NCI-H1436 treated with DMSO at 0.1 percent for 48 hours (cell line): ENCODE measurements at regions not wholly inside any gene's neighbourhood (a gene's known extent, or its start where the extent isn't known, plus 50 kb on each side); places are given as distances from the start of the nearest gene placed in this dataset.

Experiments
- DNase-seq: peaks from one replicate; lab custom pipeline; 2025; lab: John Stamatoyannopoulos, UW

DNA sequence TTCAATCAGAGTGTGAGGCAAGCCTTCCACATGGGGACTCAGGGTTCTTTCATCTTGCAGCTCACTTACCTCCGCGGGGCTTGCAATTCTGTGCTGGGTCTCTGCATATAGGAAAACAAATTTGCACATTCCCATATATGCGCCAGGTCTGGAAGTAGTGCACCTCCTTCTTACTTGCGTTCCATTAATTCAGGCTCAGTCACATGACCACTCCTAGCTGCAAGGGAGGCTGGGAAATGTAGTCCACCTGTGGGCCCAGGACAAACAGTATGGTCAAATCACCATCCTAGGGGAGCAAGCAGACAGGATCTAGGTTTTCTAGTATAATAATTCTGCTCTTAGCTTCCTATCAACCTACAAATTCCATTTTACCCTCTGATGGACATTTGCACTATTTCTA is 160.4 kb downstream of the AACS start:
- DNase-seq: no peak

DNA sequence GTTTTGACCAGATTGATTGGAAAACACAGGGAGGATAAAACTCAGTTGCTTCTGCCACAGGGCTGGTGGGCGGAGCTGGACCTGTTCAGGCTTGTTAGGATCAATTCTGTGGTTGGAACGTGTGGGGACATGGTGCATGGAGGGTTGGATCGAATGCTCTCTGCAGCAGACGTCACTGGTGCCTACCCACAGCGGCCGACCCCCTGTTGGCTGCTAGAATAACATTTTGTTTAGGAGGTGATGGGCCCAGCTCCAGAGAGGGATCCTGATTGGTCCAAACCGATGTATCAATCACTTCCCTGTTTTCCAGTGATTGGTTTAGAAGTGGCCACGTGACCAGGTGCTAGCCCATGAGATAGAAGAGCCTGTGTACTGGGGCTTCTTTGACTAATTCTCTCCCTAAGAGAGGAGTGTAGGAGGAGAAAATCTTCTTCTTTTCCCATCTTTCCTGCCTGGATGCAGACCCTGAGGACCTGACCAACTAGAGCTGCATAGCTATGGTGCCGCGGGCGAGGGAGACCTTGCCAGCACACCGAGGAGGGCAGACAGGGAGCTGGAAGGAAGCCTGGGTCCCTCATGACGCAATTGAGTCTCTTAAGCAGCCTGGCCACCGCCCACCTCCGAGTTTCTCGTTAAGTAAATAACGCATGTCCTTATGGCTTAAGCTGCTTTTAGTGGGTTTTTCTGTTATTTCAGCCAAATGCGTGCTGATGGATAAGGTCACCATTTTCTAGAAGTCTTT is 163.5 kb downstream of the AACS start:
- no peak for DNase-seq

DNA sequence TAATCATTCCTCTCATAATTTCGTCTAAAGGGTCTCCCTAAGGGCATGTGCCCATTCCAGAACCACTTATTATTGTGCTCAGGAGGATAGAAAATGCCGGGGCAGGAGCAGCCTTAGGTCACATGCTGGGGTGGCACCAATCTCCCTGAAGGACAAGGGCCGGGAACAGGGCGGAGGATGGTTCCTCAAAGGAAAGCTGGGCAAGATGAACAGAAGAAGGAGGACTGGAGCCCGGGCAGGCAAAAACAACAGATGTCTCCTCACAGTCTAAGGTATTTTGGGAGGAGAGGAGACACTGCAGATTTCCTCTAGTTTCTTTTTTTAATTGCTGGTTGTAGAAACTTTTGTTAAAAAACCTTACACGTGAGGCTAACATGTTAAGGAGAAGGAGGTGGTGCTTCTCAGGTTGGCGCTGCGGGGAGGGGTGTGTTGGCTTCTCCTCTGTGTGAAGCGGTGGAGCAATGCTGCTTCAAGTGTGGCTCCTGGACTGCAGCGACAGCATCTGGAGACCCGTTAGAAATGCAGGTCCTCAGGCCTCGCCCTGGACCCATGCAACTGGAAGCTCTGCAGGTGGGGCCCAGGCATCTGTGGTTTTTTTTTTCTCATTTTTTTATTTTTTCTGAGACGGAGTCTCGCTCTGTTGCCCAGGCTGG is 164.8 kb downstream of the AACS start:
- DNase-seq: no peak

DNA sequence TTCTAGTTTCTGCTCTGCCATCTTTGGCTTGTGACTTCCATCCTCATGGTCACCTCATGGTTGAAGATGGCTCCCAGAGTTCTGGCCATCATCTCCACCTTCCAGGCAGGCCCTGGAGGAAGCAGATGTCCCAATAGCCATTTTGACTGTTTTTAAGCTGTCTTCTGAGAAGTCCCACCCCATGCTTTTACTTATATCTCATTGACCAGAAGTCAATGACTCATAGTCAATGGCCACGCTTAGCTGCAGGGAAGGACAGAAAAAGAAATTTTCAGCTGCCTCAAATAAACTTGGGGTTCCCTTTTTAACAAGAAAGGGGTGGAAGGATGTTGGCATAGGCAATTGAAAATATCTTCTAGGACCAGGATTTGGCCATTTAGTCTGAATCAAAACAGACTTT is 168.1 kb downstream of the AACS start:
- DNase-seq: no peak

DNA sequence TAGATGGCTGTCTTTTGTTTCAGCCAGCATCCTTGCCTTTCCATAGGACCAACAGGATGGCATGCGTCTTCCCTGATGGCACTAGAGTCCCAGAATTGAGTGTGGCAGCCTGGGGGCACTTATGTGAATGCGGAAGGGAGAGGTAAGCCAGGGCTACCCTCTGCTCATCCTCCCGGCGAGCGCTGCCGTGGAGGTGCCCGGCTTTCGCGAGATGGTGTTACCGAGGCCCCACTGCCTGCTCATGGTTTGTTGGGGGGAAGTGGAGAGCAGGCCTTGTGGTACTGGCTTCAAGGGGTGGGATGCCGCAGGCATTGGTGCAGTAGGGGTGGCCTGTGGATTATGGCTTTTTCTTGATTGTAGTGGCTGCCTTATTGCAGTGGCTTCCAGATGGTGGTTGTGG is 174.3 kb downstream of the AACS start:
- DNase-seq: no peak

DNA sequence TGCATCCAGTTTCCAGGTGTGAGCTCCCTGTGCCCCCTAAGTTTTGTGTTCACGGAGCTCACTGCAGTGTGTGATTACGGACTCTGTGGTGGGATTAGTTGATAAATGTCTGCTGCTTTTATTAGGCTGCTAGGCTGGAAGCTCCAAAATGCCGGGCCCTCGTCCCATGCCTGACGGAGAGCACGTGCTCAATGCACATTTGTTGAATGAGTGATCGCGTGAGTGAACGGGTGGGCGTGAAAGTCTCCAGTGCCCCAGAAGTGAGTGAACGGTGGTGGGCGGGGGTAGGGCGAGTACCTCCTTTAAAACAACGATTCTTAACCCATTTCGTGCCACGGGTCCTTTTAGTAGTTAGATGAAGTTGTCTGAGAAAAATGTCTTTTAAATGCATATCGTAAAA is 175.5 kb downstream of the AACS start:
- DNase-seq: no peak

DNA sequence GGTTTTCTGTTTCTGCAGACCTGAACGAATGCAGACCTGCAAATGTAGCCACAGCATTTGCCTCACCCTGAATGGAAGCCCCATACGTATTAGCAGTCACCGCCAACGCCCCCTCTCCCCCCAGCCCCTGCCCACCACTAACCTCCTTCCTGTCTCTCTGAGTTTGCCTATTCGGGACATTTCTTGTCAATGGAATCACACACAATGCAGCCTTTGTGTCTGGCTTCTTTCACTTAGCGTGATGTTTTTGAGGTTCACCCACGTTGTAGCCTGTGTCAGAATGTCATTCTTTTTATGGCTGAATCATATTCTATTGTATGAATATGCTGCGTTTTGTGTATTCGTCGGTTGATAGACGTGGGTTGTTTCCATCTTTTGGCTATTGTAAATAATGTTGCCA is 178.6 kb downstream of the AACS start:
- DNase-seq: no peak

DNA sequence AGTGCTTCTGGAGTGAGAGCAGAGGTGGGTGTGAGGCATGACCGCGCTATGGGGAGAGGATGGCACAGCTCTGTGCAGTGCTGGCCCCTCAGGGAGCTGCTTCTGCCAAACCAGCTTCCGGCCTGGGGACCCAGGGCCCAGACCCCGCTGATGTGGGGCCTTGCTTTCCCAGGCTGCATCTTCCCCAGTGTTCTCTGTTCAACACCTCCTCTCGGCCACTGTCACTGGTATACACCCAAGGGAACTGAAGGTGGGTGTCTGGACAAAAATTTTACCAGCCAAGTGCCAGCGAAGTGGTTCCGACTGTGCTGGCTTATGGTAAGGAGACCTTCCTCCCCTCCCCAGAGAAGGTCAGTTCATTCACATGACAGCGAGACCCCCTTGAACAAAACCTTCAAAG is 179.1 kb downstream of the AACS start:
- no peak for DNase-seq

DNA sequence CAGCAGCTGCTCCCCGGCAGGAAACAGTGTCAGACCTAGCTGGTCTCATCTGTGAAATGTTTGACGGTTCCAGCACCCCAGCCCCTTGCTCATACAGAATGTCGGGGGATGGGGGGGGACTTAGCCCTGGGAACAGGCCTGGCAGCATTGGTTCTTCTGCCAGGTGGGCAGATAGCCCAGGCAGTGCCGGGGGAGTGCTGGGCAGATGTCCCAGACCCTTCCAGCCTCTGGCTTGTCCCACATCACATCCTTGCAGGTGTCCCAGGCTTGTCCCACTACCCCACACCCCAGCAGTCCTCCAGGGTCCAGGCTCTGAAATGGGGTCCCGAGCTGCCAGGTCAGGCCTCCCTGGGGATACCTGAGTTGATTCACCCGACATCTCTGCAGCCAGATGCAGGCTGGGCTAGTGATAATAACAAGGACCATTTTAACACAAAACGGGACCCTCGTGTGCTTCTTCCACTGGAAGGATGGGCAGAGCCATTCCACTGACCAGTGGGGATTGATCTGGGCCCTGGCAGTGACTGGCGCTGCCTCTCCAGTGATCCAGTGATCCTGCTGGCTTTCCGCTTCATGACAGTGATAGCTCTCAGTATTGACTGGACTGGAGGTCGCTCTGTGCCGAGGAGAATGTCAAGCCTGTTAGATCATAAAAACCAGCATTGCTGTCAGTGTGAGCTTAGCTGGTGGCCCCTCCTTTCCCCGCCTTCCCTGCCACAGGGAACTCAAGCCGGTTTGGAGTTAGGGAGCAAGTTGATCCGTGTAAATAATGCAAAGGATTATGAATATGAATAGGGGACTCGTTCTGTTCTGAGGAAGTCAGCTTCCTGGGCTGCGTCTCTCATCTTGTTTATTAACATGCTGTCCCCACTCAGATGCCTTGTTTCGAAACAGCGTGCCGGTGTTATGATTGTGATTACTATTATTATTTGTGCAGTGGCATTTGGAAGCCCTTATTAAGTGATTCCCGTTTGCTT is 180.6 kb downstream of the AACS start:
- no peak for DNase-seq

DNA sequence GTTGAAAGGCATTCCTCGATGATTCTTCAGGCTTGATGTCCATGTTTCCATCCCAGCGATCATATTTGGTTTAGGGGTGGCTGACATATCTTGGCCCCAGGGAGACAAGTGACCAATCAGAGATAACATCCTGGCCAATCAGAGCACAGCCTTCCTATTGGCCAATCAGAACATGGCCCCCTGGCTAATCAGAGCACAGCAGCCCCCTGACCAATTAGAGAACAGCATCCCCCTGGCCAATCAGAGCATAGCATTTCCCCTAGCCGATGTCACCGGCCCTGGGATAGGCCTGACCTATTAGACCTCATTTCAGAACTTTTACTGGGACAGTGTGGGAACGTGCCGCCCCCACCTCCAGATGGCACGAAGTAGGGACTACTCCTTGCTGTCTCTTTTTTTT is 182.2 kb downstream of the AACS start:
- no peak for DNase-seq

DNA sequence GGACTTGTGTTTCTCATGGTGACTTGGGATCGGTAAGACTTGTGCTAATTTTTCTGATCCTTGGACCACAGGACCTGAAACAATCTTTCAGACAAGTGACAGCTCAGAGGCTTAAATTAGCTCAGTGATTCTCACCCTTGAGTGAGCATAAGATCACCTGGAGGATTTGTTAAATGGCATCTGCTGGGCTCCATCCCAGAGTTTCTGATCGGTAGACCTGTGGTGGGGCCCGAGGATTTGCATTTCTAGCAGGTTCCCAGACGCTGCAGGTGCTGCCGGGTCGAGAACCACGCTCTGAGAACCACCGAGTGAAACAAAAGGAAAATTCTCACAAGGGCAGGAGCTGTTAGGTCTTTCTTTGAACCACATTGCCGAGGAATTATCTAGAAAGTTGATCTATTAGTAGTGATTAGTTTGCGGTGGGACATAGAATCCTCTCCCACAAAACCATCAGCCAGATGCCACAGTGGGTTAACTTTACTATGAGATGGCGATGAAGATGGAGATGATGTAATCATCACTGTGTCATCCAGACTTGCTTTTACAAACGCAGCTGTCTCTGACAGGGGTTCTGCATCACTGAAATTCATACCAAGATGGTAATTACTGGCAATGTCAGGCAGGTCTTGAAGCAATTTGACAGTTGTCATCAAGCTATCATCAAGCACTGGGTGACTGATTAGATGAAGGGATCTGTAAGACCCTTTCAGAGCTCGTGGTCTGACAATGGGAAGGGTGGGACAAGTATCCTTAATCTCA is 184.0 kb downstream of the AACS start:
- no peak for DNase-seq

DNA sequence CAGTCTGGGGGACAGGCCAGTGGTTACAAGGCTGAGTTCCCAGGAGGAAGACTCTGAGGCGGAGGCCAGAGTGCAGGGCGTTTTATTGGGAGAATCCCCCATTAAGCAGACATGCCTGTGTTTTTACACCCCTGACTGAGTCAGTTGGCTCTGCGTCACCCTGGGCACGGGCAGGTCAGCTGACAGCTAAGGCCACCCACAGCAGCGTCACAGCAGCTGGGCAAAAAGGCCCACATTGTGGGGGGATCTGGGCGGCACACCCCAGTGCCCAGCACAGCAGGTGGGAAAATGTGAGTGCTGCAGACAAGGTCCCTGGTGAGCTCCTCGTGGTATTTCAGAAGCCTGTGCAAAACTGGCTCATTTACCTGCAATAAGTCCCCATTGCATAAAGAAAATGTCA is 184.7 kb downstream of the AACS start:
- no peak for DNase-seq

DNA sequence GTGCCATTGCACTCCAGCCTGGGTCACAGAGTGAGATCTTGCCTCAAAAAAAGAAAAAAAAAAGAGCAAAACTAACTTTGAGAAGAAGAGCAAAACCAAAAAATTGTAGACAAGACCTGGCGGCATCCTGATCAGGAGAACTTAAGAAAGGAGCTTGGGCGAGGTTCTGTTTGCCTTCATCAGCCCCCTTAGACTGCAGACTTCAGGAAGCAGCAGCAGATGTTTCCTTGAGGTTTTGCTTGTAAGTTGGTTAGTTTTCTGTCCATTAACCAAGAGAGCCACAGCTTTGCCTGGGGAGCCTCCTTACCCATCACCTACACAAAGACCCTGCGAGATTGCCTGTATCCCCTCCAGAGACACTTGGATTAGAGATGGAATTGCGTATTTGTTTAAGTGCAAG is 189.0 kb downstream of the AACS start:
- no peak for DNase-seq

DNA sequence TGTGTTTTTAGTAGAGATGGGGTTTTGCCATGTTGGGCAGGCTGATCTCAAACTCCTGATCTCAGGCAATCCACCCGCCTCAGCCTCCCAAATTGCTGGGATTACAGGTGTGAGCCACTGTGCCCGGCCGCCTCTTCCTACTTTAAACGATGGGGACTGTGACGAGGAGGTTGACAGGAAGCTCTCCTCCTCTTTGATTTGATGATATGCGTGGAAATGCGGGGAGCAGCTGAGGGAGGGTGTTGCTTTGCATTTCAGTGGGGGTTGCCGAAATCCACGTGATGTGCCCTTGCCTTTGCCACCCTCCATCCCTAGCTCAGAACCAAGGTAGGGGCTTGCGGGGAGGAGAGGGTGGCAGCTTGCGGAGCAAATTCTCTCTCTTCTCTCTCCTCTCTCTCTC is 189.6 kb downstream of the AACS start:
- DNase-seq: no peak

DNA sequence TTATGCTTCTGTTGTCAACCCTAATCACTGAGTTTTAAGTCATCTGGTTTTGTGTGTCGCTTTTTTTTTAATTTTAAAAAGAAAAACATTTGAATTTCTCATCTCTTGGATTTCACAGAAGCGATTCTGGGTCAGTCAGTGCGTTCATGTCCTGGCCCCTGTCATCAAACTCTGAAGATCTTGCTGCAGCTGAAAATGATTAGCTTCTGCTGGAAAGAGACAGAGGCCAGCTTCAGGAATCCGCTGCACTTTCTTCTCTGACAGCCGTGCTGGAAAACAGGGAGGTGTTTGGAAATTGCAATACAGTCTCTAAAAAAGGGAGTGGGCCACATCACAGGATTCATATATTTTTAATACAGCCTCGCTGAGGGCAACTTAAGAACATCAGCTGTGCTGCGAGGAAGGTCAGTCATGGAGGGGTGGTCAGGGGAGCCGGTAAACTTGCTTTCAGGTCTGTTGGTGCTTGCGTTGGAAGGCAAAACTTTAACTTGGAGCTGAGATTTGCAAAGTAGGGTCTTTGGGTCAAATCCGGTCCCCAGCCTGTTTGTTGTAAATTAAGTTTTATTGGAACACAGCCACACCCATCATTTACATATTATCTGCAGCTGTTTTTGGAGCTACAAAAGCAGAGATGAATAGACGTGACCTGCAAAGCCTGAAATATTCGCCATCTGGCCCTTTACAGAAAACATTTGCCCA is 190.8 kb downstream of the AACS start:
- no peak for DNase-seq

DNA sequence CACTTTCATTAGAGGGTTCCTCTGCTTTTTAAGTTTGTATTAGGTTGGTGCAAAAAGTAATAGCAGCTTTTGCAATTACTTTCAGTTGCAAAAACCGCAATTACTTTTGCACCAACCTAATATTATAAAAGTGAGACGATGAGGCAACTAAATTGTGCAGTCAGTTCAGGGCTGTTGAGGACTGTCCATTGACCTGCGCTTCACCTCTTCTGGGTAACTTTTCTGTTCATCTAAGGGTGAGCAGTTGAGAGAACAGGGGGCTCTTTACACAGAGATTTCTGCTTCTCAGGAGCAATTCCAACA is 191.3 kb downstream of the AACS start:
- DNase-seq: no peak

DNA sequence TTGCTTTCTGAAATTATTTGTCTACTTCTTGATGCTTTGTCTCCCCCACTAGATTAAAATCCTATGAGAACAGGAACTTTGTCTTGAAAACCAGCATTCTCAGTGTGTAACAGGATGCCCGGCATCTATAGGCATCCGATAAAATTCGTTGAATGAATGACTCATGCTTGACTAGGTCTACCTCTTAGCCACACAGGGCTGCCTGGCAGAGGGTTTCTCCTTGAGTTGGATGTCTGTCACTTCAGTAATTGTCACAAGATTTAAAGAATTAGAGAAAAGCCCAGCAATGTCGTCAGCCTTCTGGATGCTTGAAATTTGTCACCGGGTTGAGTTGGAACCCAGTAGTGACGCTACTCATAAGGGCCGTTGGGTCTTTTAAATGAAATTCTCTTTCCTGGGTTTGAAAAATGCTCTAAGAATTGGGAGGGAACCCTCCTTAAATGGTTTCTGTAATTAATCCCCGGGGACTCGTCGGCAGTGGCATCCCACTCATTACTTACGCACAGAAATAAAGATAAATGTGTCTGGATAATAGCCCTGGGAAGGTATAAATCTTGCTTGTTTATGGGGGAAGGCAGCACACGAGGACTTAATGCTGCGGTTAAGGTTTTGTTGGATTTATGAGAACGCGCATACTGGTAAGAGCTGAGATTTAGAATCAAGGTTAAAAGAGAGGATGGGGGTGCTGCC is 194.1 kb downstream of the AACS start:
- no peak for DNase-seq

DNA sequence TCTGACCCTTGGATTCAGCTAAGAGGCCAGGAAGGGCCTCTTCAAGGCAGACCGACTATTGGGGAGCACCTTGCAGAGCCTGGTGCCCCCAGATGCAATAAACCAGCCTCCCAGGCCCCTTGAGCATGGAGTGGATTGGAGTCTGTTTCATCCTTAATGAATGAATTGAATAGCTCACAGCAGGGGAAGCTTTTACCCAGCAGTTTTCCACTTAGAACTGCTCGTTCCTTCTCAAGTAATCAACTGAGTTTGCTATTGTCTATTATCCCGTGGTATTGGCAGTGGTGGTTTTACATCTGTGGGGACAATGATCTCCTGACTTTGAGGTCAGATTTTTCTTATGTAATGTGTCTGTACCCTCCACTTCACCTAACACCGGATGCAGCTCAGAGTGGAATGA is 197.6 kb downstream of the AACS start:
- DNase-seq: no peak

DNA sequence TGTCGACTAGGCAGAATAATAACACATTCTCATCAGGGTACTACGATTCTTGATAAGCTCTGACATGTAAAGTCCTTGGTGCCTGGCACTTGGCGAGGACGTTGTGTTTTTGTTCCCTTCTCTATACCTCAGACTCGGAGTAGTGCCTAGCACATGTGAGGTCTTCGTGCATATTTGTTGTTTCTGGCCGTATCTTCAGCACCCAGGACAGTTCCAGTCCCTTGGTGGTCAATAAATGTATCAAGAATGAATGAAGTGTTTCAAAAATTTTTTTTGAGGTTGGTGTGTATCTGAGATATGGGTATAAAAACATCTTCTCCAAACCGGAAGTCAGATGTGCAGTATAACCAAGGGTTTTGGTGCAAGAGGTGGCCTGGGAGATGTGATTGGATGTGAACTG is 198.2 kb downstream of the AACS start:
- DNase-seq: no peak

DNA sequence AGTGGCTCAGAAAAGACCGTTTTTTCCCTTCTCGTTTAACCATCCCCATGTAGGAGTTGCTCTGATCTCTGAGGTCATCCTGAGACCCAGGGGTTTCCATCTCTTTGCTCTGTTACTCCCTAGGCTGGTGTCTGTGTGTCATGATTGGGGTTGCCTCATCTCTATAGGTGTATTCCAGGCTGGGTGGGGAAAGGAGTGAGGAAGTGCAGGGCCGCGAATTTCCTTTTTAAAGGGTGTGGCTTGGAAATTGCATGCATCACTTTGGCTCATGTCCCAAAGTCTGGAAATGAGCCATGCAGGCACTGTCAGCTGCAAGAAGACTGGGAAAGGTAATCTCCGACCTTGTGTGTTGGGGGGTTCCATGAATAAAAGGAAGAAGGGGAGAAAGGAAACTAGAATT is 201.9 kb downstream of the AACS start:
- DNase-seq: no peak

DNA sequence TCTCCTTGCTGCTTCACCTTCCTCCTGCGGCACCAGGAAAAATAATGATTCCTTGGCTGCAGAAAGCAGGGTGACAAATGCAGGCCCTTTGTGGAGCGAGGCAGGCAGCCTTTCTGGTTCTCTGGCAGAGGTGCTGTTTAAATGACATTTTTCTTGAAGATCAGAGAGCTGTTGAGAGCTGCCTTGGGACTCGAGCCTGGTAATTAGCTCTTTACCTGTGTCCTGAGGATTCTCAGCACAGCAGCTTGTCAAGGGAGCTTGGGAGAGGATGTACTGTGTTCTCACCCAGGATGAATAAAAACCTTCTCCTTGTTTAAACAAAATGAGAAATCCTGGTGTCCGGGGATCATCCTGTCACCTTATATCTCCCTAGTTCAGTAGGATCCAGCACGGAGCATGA is 204.0 kb downstream of the AACS start:
- no peak for DNase-seq
